ENCODE measurements at regions not wholly inside any gene's neighbourhood (a gene's known extent, or its start where the extent isn't known, plus 50 kb on each side); places are given as distances from the start of the nearest gene placed in this dataset.

DNA sequence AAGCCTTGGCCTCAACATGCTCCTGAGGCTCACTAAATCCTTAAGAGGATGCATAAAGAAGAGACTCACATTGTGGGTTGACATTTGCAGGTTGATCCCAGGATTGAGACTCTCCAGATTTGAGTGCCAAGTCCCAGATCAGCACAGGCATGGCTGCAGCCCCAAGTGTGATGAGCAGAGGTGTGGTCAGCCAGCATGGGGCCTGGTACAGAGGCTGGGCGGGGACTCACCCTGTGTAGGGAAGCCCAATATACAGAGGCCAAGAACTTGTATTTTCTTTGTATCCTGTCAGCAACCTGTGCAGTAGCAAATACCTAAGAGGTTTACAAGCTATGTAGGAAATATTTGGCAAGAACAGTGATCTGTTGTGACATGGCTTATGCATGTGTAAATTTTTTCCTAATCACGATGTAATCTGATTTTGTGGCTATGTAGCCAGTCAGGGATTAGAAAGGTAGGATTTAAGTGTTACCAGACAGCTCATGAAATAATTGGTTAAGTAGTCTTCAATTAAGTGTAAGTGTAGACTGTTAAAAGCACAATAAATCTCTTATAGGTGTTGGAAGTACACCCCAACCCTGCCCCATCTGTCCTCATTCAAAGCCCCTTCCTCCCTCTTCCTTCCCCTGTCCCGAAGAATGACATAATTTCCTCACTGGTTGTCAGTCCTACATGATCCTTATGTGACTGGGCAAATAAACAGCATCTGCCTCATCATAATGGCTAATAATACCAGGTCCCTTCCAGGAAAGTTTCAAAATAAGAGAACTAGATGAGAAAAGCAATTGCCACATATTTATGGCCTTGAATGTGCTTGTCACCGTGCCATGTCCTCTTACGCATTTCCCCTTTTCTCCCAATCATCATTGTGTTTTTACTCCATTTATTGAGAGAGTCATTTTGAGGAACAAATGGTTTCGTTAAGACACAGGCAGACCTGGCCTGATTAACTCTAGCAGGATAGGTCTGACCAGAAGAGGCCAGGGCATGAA, 120.9 kb downstream of the HLX start:
- Histone ChIP-seq H2AFZ (ENCODE audit: control insufficient read depth, low read length) (no peak overlapping the region), H3K4me3 (ENCODE audit: control insufficient read depth in 2 of 3, extremely low read depth in 1 of 3, insufficient read depth in 2 of 3, low read depth in 1 of 3, low read length in 3 of 3) (no peak overlapping the region), H3K79me2 (ENCODE audit: control insufficient read depth, insufficient read depth, low read length) (no peaks in the 10 kb centered on the region), H3K4me2 (ENCODE audit: control insufficient read depth, extremely low read depth, insufficient read depth, low read depth, low read length) (no peak overlapping the region), H3K9me1 (ENCODE audit: control insufficient read depth, extremely low read depth, insufficient read depth, low read length) (no peaks in the 10 kb centered on the region), H3K9me3 (ENCODE audit: control insufficient read depth, low read depth, low read length) (no peaks in the 10 kb centered on the region), H3K27me3 (ENCODE audit: control insufficient read depth, extremely low read depth, insufficient read depth, low read length) (no peaks in the 10 kb centered on the region), H4K20me1 (ENCODE audit: control insufficient read depth, extremely low read depth, insufficient read depth, low read length) (no peaks in the 10 kb centered on the region), H3K9ac (ENCODE audit: control insufficient read depth, extremely low read depth, insufficient read depth, low read length) (no peak overlapping the region), H3K36me3 (ENCODE audit: control insufficient read depth in 2 of 2, extremely low read depth in 1 of 2, insufficient read depth in 2 of 2, low read length in 2 of 2) (no peaks in the 10 kb centered on the region), H3K27ac (ENCODE audit: control insufficient read depth, insufficient read depth, low read length) (no peak overlapping the region), H3K4me1 (ENCODE audit: control insufficient read depth, extremely low read depth, insufficient read depth, low read length) (no peaks in the 10 kb centered on the region)
- dilution Hi-C loops (cut with MboI; ENCODE audit: extremely low pct_ligation_motif_present, low sequenced_read_pairs) = no loop called here
- TF ChIP-seq, protein P1, sequence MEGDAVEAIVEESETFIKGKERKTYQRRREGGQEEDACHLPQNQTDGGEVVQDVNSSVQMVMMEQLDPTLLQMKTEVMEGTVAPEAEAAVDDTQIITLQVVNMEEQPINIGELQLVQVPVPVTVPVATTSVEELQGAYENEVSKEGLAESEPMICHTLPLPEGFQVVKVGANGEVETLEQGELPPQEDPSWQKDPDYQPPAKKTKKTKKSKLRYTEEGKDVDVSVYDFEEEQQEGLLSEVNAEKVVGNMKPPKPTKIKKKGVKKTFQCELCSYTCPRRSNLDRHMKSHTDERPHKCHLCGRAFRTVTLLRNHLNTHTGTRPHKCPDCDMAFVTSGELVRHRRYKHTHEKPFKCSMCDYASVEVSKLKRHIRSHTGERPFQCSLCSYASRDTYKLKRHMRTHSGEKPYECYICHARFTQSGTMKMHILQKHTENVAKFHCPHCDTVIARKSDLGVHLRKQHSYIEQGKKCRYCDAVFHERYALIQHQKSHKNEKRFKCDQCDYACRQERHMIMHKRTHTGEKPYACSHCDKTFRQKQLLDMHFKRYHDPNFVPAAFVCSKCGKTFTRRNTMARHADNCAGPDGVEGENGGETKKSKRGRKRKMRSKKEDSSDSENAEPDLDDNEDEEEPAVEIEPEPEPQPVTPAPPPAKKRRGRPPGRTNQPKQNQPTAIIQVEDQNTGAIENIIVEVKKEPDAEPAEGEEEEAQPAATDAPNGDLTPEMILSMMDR (optimal IDR thresholded peaks at IDR 0.05 in 1 of 3, IDR thresholded peaks at IDR 0.05 in 1 of 3, conservative IDR thresholded peaks at IDR 0.05 in 1 of 3; ENCODE audit: extremely low read depth in 1 of 3, insufficient read depth in 2 of 3, low read length in 3 of 3) = no peak
- no peak for TF ChIP-seq EZH2 (IDR thresholded peaks at IDR 0.05; ENCODE audit: low read length)
- DNase-seq (ENCODE audit: low read depth, low spot score) (no peak), FAIRE-seq (no peak)

DNA sequence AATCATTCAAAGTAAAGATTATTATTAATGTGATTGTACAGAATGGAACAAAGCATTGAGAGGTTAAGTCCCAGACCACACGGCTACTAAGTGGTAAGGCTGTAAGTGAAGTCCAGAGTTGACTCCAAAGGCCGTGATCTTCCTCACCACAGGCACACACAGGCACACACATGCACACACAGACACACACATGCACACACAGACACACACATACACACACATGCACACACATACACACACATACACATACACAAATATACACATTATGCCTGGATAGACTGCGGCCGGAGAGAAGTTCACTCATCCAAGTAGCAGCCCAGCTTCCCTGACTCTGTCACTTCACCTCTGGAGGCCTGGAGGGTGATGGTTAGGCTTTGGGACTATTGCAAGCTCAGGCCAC, 121.9 kb downstream of the HLX start:
- H4K20me1 ChIP-seq (ENCODE audit: control insufficient read depth, extremely low read depth, insufficient read depth, low read length) = no peaks in the 10 kb centered on the region
- no peak for TF ChIP-seq EZH2 (IDR thresholded peaks at IDR 0.05; ENCODE audit: low read length)
- TF ChIP-seq, protein P1 (optimal IDR thresholded peaks at IDR 0.05 in 1 of 3, IDR thresholded peaks at IDR 0.05 in 1 of 3, conservative IDR thresholded peaks at IDR 0.05 in 1 of 3; ENCODE audit: extremely low read depth in 1 of 3, insufficient read depth in 2 of 3, low read length in 3 of 3) = no peak
- H3K4me1 ChIP-seq (ENCODE audit: control insufficient read depth, extremely low read depth, insufficient read depth, low read length) = no peaks in the 10 kb centered on the region
- no peaks in the 10 kb centered on the region for H3K9me1 ChIP-seq (ENCODE audit: control insufficient read depth, extremely low read depth, insufficient read depth, low read length)
- no peak overlapping the region for H3K4me3 ChIP-seq (ENCODE audit: control insufficient read depth in 2 of 3, extremely low read depth in 1 of 3, insufficient read depth in 2 of 3, low read depth in 1 of 3, low read length in 3 of 3)
- FAIRE-seq = no peak
- no peak for DNase-seq (ENCODE audit: low read depth, low spot score)
- no peak overlapping the region for H3K27ac ChIP-seq (ENCODE audit: control insufficient read depth, insufficient read depth, low read length)
- no peaks in the 10 kb centered on the region for H3K79me2 ChIP-seq (ENCODE audit: control insufficient read depth, insufficient read depth, low read length)
- no peaks in the 10 kb centered on the region for H3K36me3 ChIP-seq (ENCODE audit: control insufficient read depth in 2 of 2, extremely low read depth in 1 of 2, insufficient read depth in 2 of 2, low read length in 2 of 2)
- dilution Hi-C loops (cut with MboI; ENCODE audit: extremely low pct_ligation_motif_present, low sequenced_read_pairs) = no loop called here
- no peaks in the 10 kb centered on the region for H3K9me3 ChIP-seq (ENCODE audit: control insufficient read depth, low read depth, low read length)
- no peak overlapping the region for H3K4me2 ChIP-seq (ENCODE audit: control insufficient read depth, extremely low read depth, insufficient read depth, low read depth, low read length)
- H3K27me3 ChIP-seq (ENCODE audit: control insufficient read depth, extremely low read depth, insufficient read depth, low read length) = no peaks in the 10 kb centered on the region
- no peak overlapping the region for H2AFZ ChIP-seq (ENCODE audit: control insufficient read depth, low read length)
- no peak overlapping the region for H3K9ac ChIP-seq (ENCODE audit: control insufficient read depth, extremely low read depth, insufficient read depth, low read length)
